ENCODE measurements at regions not wholly inside any gene's neighbourhood (a gene's known extent, or its start where the extent isn't known, plus 50 kb on each side); places are given as distances from the start of the nearest gene placed in this dataset.

- H3K27ac ChIP-seq, result no peak overlapping the region
- H3K4me3 ChIP-seq, result no peak overlapping the region
- DNase-seq, result no peak
- no peaks in the 10 kb centered on the region for H3K9me3 ChIP-seq
- TF ChIP-seq POLR2A (IDR thresholded peaks at IDR 0.05), result no peak
- TF ChIP-seq CTCF (IDR thresholded peaks at IDR 0.05), result no peak
- intact Hi-C loops (cut with DNase I), result no loop called here
- H3K36me3 ChIP-seq, result no peaks in the 10 kb centered on the region
- H3K4me1 ChIP-seq, result no peaks in the 10 kb centered on the region
- no peak for ATAC-seq
- WGBS (ENCODE audit: insufficient coverage, low coverage, low lambda C conversion rate, missing lambda C conversion rate), result 71% methylated on average over 1 of the region's 1 CpG
- H3K27me3 ChIP-seq, result no peaks in the 10 kb centered on the region
Observed at GRCh38 chr2:14547830-14548229, 84.7 kb upstream of the LRATD1 start.

- ATAC-seq (no peak), DNase-seq (no peak)
- WGBS (ENCODE audit: insufficient coverage, low coverage, low lambda C conversion rate, missing lambda C conversion rate), result 41% methylated on average over 3 of the region's 3 CpGs
- TF ChIP-seq CTCF (IDR thresholded peaks at IDR 0.05), result no peak
- no peak for TF ChIP-seq POLR2A (IDR thresholded peaks at IDR 0.05)
- H3K4me1 ChIP-seq, result no peaks in the 10 kb centered on the region
- no peaks in the 10 kb centered on the region for H3K9me3 ChIP-seq
- no peaks in the 10 kb centered on the region for H3K36me3 ChIP-seq
- no peak overlapping the region for H3K27ac ChIP-seq
- H3K4me3 ChIP-seq, result no peak overlapping the region
- intact Hi-C loops (cut with DNase I), result no loop called here
- no peaks in the 10 kb centered on the region for H3K27me3 ChIP-seq
Observed at GRCh38 chr2:14550658-14551057, 81.9 kb upstream of the LRATD1 start.

GRCh38 chr2:14551069-14551468 is 81.4 kb upstream of the LRATD1 start:
- TF ChIP-seq CTCF (IDR thresholded peaks at IDR 0.05), result no peak
- no peak for TF ChIP-seq POLR2A (IDR thresholded peaks at IDR 0.05)
- Histone ChIP-seq H3K27ac (no peak overlapping the region), H3K4me1 (no peaks in the 10 kb centered on the region), H3K9me3 (no peaks in the 10 kb centered on the region), H3K27me3 (no peaks in the 10 kb centered on the region), H3K36me3 (no peaks in the 10 kb centered on the region), H3K4me3 (no peak overlapping the region)
- ATAC-seq (no peak), DNase-seq (no peak)
- 55% methylated on average over 3 of the region's 3 CpGs for WGBS (ENCODE audit: insufficient coverage, low coverage, low lambda C conversion rate, missing lambda C conversion rate)
- intact Hi-C loops (cut with DNase I), result no loop called here

GRCh38 chr2:14552286-14552685 is 80.2 kb upstream of the LRATD1 start:
- Histone ChIP-seq H3K27ac (no peak overlapping the region), H3K36me3 (no peaks in the 10 kb centered on the region), H3K4me1 (no peaks in the 10 kb centered on the region), H3K9me3 (no peaks in the 10 kb centered on the region), H3K27me3 (no peaks in the 10 kb centered on the region), H3K4me3 (no peak overlapping the region)
- intact Hi-C loops (cut with DNase I), result no loop called here
- no peak for DNase-seq
- 50% methylated on average over 1 of the region's 1 CpG for WGBS (ENCODE audit: insufficient coverage, low coverage, low lambda C conversion rate, missing lambda C conversion rate)
- no peak for ATAC-seq
- TF ChIP-seq CTCF (IDR thresholded peaks at IDR 0.05), result no peak
- TF ChIP-seq POLR2A (IDR thresholded peaks at IDR 0.05), result no peak

GRCh38 chr2:14552818-14553217 is 79.7 kb upstream of the LRATD1 start:
- intact Hi-C loops (cut with DNase I), result no loop called here
- ATAC-seq (no peak), DNase-seq (no peak)
- H3K9me3 ChIP-seq, result no peaks in the 10 kb centered on the region
- H3K27me3 ChIP-seq, result no peaks in the 10 kb centered on the region
- H3K27ac ChIP-seq, result no peak overlapping the region
- no peaks in the 10 kb centered on the region for H3K36me3 ChIP-seq
- no peak overlapping the region for H3K4me3 ChIP-seq
- TF ChIP-seq POLR2A (IDR thresholded peaks at IDR 0.05) (no peak), CTCF (IDR thresholded peaks at IDR 0.05) (no peak)
- 57% methylated on average over 2 of the region's 2 CpGs for WGBS (ENCODE audit: insufficient coverage, low coverage, low lambda C conversion rate, missing lambda C conversion rate)
- H3K4me1 ChIP-seq, result no peaks in the 10 kb centered on the region

Measured in right lobe of liver (tissue), 6 donors.